ENCODE measurements at regions not wholly inside any gene's neighbourhood (a gene's known extent, or its start where the extent isn't known, plus 50 kb on each side); places are given as distances from the start of the nearest gene placed in this dataset.
A peak's percentile ranks its signal among the peaks of the same experiment; 100 is the strongest.

- no peak overlapping the region for H2AFZ ChIP-seq (ENCODE audit: low read length)
- BruUV-seq (replicated peaks): no TSS peak
- H3K9me3 ChIP-seq (ENCODE audit: low read length): no peaks in the 10 kb centered on the region
- intact Hi-C loops (cut with micrococcal nuclease; ENCODE audit: unreplicated experiment): no loop called here
- TF ChIP-seq EZH2phosphoT487 (IDR thresholded peaks at IDR 0.05; ENCODE audit: borderline replicate concordance, low read depth, low read length): no peak
- no peak overlapping the region for H3K27ac ChIP-seq (ENCODE audit: low read depth, low read length, poor library complexity, severe bottlenecking)
- no peaks in the 10 kb centered on the region for H3K9me2 ChIP-seq (ENCODE audit: insufficient read depth, low read length)
- no peaks in the 10 kb centered on the region for H4K20me1 ChIP-seq (ENCODE audit: insufficient read depth, low read length)
- no peaks in the 10 kb centered on the region for H3K79me2 ChIP-seq (ENCODE audit: insufficient read depth, low read depth, low read length)
- H3K4me3 ChIP-seq (ENCODE audit: low read depth, low read length, poor library complexity, severe bottlenecking): no peak overlapping the region
- no peaks in the 10 kb centered on the region for H3K36me3 ChIP-seq (ENCODE audit: insufficient read depth, low read length)
- no peak for DNase-seq (ENCODE audit: low spot score)
- no peak overlapping the region for H3K4me2 ChIP-seq (ENCODE audit: low read length)
- H3K4me1 ChIP-seq (ENCODE audit: insufficient read depth, low read length, poor library complexity, severe bottlenecking): peaks cover 12% of the 10 kb centered on the region
- CTCF ChIA-PET (ENCODE audit: unreplicated experiment): no interaction called here
- POLR2A ChIA-PET: no interaction called here
These were observed 164.7 kb downstream of the OGFRL1 start for GRCh38 chr6:71453371-71453706.

GRCh38 chr6:71454056-71454455 lies 165.4 kb downstream of the OGFRL1 start:
- Histone ChIP-seq H3K4me1 (ENCODE audit: insufficient read depth, low read length, poor library complexity, severe bottlenecking) (peaks cover 19% of the 10 kb centered on the region), H3K4me2 (ENCODE audit: low read length) (no peak overlapping the region)

GRCh38 chr6:71457929-71458328 lies 169.3 kb downstream of the OGFRL1 start:
- BruUV-seq (replicated peaks): no TSS peak
- H3K4me2 ChIP-seq (ENCODE audit: low read length): peak overlapping the region; percentile 42
- H2AFZ ChIP-seq (ENCODE audit: low read length): peak overlapping the region; percentile 70; the same call in 1 of the 2 replicates
- H3K4me1 ChIP-seq (ENCODE audit: insufficient read depth, low read length, poor library complexity, severe bottlenecking): peaks cover 34% of the 10 kb centered on the region
- peak; percentile 72 for DNase-seq (ENCODE audit: low spot score)
- H3K27ac ChIP-seq (ENCODE audit: low read depth, low read length, poor library complexity, severe bottlenecking): peak overlapping the region; percentile 47
- H3K9me3 ChIP-seq (ENCODE audit: low read length): no peaks in the 10 kb centered on the region
- no peaks in the 10 kb centered on the region for H4K20me1 ChIP-seq (ENCODE audit: insufficient read depth, low read length)
- CTCF ChIA-PET (ENCODE audit: unreplicated experiment): no interaction called here
- H3K79me2 ChIP-seq (ENCODE audit: insufficient read depth, low read depth, low read length): no peaks in the 10 kb centered on the region
- H3K4me3 ChIP-seq (ENCODE audit: low read depth, low read length, poor library complexity, severe bottlenecking): no peak overlapping the region
- H3K9me2 ChIP-seq (ENCODE audit: insufficient read depth, low read length): no peaks in the 10 kb centered on the region
- POLR2A ChIA-PET: no interaction called here
- intact Hi-C loops (cut with micrococcal nuclease; ENCODE audit: unreplicated experiment): no loop called here
- TF ChIP-seq EZH2phosphoT487 (IDR thresholded peaks at IDR 0.05; ENCODE audit: borderline replicate concordance, low read depth, low read length): no peak
- TF ChIP-seq CTCF (conservative IDR thresholded peaks at IDR 0.05; ENCODE audit: low read length): peak; percentile 49
- H3K36me3 ChIP-seq (ENCODE audit: insufficient read depth, low read length): no peaks in the 10 kb centered on the region

More at GRCh38 chr6:71454056-71454455, 165.4 kb downstream of the OGFRL1 start:
- no peaks in the 10 kb centered on the region for H3K9me2 ChIP-seq (ENCODE audit: insufficient read depth, low read length)
- no TSS peak for BruUV-seq (replicated peaks)
- DNase-seq (ENCODE audit: low spot score): peak; percentile 6
- no peak overlapping the region for H3K4me3 ChIP-seq (ENCODE audit: low read depth, low read length, poor library complexity, severe bottlenecking)
- intact Hi-C loops (cut with micrococcal nuclease; ENCODE audit: unreplicated experiment): no loop called here
- peak overlapping the region; percentile 48 for H2AFZ ChIP-seq (ENCODE audit: low read length)
- no peaks in the 10 kb centered on the region for H3K36me3 ChIP-seq (ENCODE audit: insufficient read depth, low read length)
- no peak for TF ChIP-seq CTCF (conservative IDR thresholded peaks at IDR 0.05; ENCODE audit: low read length)
- TF ChIP-seq EZH2phosphoT487 (IDR thresholded peaks at IDR 0.05; ENCODE audit: borderline replicate concordance, low read depth, low read length): no peak
- no peaks in the 10 kb centered on the region for H3K9me3 ChIP-seq (ENCODE audit: low read length)
- ChIA-PET POLR2A (no interaction called here), CTCF (ENCODE audit: unreplicated experiment) (no interaction called here)
- H3K79me2 ChIP-seq (ENCODE audit: insufficient read depth, low read depth, low read length): no peaks in the 10 kb centered on the region
- H3K27ac ChIP-seq (ENCODE audit: low read depth, low read length, poor library complexity, severe bottlenecking): no peak overlapping the region
- H4K20me1 ChIP-seq (ENCODE audit: insufficient read depth, low read length): no peaks in the 10 kb centered on the region
